ENCODE measurements at regions not wholly inside any gene's neighbourhood (a gene's known extent, or its start where the extent isn't known, plus 50 kb on each side); places are given as distances from the start of the nearest gene placed in this dataset.

DNA sequence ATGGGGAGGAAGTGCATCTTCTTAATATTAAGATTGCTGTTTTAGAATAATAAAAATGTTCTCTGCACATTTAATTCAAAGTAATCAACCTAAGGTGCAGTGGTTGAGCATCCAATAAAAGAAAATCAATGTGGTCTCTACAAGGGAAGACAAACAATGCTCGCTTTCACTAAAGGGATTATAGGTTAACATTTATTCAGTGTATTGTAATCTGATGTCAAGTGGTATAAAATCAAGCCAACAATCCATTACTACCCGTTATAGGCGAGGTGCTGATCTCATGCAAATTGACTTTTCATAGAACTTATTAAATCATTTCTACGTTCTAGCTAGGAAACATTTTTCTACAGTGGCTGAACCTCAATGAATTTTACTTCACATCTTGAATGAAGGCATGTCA is 773.9 kb downstream of the NR2F1-AS1 start:
- TF ChIP-seq CTCF (conservative IDR thresholded peaks at IDR 0.05; ENCODE audit: low read length), result no peak
- TF ChIP-seq EZH2phosphoT487 (IDR thresholded peaks at IDR 0.05; ENCODE audit: borderline replicate concordance, low read depth, low read length), result no peak

Measured in OCI-LY7 (cell line).